Activated effector memory CD4-positive, alpha-beta T cell treated with Interleukin-2 at 50 U/mL for 16 hours (primary cell): ENCODE measurements at regions not wholly inside any gene's neighbourhood (a gene's known extent, or its start where the extent isn't known, plus 50 kb on each side); places are given as distances from the start of the nearest gene placed in this dataset.

ENCODE experiments used
- DNase-seq: peaks from one replicate; pipeline ENCODE4 v3.0.0-alpha.2; 2020

DNA sequence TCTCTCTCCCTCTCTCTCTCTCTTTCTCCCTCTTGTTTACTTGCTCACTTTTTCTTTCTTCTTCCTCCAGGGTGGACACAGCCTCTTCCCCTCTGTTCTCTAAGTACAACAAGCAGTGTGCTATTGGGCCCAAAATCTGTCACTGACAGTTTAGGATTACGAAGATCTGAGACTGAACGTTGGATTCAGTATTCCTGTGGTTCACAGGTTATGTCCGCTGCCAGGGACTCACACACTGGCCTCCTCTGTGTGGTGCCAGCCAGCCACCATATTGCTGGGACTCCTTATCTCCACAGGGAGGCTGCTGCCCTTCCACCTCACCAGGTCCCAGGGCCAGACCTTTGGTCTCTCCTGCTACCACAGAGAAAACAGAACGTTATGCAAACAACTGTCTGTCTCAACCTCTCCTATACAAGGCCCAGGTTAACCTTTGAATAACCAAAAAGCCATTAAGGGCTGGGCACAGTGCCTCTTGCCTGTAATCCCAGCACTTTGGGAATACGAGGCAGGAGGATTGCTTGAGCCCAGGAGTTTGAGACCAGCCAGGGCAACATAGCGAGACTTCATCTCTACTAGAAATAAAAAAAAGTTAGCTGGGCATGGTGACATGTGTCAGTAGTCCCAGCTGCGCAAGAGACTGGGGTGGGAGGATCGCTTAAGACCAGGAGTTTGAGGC lies 171.9 kb upstream of the RAB4A start:
- DNase-seq = no peak

- no peak for DNase-seq
These were observed 169.7 kb upstream of the RAB4A start for GRCh38 chr1:229101011-229101871.

GRCh38 chr1:229102741-229103391 lies 168.0 kb upstream of the RAB4A start:
- no peak for DNase-seq

GRCh38 chr1:229104654-229105053 lies 166.3 kb upstream of the RAB4A start:
- DNase-seq = no peak

- DNase-seq = no peak
These were observed 165.8 kb upstream of the RAB4A start for GRCh38 chr1:229105109-229105508.

DNA sequence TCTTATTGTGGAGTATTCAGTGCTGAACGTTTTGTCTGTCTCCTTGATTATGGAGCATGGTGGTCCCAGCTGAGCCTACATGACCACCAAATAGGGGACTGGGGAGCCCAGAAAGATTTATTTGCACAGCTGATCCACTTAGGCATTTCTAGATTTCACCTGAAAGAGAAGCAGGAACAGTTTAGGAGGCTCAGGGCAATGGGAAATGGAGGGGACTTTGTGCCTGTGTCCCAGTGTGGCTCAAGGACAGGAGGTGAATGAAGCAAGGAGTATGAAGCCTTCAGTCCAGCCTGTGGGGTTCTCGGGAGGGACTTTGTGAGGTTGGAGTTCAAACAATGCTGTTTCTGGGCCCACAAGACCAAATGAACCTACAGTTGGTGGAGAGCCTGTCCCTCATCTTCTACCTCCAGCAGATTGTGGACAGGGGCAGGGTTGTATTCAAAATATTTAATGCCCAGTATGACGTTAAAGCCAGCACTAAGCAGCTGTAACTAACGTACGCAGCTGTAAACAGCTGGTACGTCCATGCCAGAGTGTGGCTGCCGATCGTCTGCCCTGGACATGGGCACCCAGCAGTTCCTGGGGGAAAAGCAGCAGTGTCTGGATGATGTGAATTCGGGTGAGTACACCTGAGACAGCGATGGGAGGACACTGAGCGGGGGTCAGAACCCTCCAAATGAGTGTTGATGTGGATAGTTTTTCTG lies 164.9 kb upstream of the RAB4A start:
- DNase-seq = no peak

DNA sequence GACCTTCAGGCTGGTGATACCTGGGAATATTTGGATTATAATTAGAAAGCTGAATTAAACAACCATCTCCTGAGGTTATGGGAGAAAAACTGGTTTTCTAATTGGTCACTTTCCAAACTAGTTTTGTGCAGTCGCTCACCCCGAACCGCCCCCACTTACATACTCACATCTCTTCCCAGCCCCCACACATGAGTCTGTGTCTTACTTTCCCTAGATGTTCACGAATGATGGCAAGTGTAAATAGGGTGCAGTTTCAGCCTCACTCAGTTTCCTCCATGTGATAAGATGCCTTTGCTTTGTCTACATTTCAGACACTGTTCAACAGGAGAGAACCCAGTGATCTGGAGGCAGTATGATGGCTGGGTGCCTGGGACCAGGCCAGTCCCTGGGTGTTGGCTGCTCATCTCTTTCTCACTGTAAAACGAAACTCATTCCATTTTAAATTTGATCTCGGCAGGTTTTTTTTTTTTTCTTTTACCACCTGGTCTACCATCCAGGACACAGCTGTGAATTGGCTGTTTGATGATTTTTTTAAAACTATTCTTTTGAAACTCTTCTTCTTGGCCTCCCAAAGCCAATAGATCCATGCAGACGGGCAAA lies 164.3 kb upstream of the RAB4A start:
- no peak for DNase-seq

DNA sequence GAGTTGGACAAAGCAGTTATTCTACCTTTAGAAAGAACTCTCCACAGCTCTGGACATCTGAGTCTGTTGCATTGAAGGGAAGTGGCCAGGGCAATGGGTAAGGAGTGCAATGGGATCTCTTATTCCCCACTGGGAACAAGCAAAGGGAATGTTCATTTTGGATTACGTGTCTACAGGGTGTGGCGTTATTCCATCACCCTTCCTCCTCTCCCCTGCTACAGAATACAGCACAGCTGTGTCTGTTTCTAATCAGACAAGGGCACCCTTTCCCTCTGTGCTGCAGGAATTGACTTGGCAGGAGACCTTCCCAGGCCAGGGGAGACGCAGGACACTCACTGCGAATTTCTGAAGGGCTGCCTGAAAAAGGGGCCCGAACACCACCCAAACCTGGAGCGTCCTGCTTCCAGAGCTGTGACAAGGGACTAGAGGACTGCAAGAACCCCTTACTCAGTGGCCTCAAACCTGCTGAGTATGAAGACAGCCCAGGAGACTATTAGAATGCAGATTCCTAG lies 163.6 kb upstream of the RAB4A start:
- DNase-seq = no peak

GRCh38 chr1:229107972-229108371 lies 162.9 kb upstream of the RAB4A start:
- DNase-seq = no peak

- DNase-seq = no peak
These were observed 162.2 kb upstream of the RAB4A start for GRCh38 chr1:229108598-229109201.

- DNase-seq = no peak
These were observed 161.6 kb upstream of the RAB4A start for GRCh38 chr1:229109320-229109761.

DNA sequence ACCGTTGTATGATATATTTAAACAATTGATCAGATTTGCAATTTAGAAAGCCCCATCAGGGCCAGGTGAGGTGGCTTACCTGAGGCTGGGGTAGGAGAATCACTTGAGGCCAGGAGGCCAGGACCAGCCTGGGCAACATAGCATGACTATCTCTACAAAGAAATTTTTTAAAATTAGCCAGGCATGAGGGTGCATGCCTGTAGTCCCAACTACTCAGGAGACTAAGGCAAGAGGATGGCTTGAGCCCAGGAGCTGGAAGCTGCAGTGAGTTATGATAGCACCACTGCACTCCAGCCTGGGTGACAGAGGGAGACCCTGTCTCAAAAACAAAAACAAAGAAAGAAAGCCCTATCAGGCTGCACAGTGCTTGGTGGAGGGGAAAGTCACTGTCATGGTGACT lies 159.9 kb upstream of the RAB4A start:
- no peak for DNase-seq

DNA sequence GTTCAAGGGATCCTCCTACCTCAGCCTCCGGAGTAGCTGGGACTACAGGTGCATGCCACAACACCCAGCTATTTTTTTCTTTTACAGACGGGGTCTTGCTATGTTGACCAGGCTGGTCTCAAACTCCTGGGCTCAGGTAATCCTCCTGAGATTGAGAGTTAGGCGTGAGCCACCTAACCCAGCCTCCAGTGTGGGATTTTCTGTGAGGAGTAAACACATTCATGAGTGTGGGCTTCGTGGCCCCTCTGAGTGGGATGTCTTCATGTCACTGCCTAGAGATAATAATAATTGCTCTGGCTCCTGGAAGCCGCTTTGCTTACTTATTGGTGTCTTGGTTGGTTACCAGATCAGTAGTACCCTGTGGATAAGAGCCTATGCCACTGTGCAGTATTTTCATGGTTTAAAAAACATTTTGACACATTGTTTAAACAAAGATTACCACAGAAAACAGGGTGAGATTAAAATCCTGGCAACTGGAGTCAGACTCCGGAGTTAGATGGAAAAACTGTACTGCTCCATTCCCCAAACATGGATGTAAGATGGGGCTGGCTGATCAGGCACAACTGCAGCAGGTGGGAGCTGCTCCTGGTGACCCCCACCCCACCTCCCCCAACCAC lies 159.1 kb upstream of the RAB4A start:
- DNase-seq = no peak

DNA sequence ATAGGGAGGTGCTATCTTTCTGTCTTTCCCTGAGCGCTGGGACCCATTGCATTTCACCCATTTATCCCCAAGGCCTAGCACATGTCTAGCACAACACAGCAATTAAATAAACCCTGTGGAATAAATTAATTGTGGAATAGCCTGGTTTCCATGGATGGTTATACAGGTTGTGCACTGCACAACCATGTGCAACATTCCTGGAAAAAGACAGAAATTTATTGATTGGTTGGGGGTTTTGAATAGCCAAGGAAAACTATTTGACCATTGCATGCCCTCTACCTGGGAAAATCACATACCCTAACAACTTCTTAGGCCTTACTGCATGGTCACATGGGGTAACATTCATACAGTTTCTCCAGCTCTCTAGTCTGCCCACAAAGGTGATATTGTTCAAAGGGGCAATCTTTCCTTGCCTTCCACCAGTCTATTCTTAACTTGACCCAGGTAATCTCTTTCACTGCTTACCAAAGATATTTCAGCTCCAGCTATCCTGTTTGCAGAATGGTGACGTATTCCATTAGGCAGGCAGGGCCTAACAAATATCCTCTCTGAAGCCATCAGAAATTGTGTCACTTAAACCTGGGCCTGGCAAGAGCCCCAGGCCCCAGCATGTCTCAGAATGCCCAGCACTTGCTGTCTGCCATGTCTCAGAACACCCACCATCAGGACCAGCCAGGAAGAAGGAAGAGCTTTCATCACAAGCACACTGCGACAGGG lies 157.9 kb upstream of the RAB4A start:
- DNase-seq = no peak

- no peak for DNase-seq
These were observed 156.6 kb upstream of the RAB4A start for GRCh38 chr1:229114315-229114714.

- DNase-seq = no peak
These were observed 156.0 kb upstream of the RAB4A start for GRCh38 chr1:229114850-229115365.

- no peak for DNase-seq
These were observed 154.8 kb upstream of the RAB4A start for GRCh38 chr1:229116114-229116513.

- no peak for DNase-seq
These were observed 153.1 kb upstream of the RAB4A start for GRCh38 chr1:229117664-229118300.

DNA sequence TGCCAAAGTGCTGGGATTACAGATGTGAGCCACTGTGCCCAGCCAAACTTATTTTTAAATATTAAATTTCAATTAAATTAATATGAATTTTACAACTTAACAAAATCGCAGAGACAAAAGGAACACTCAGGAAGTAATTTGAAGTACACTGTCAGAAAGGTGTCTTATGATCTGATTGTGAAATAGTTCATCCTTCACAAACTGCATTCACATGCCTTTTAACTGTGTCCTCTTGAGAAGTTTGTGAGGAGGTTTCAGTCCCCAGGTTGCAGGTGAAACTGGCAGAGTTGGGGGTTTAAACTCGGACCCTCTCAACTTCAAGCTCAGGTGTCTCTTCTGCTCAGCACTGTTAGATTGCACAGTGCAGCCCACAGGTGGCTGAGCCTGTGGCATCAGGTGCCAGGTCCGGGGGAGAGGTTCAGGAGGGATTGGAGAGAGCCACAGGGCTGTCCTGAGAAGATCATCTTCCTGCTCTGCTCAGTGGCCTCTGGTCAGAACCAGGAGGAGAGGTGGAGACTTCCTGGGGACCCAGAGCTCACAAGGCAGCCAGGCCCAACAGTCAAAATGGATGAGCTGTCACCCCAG lies 152.3 kb upstream of the RAB4A start:
- no peak for DNase-seq

DNA sequence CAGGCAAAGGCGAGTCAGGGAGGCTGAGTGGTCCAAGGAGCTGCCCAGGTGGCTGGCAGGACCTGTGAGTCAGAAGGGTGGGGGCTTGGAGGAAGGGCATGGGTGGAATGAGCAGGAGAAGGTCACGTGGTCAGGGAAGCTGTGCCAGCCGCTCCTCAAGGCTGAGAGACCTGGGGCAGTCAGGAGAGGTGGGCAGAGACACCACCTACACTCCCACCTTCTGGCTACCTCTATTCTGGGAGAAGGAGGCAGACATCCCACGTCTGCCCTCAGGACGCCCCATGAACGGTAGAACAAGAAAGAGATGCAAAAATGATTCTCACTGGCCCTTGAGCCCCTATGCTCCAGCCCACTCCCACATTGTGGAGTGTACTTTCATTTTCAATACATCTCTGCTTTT lies 151.8 kb upstream of the RAB4A start:
- DNase-seq = no peak
